ENCODE measurements at regions not wholly inside any gene's neighbourhood (a gene's known extent, or its start where the extent isn't known, plus 50 kb on each side); places are given as distances from the start of the nearest gene placed in this dataset.

DNA sequence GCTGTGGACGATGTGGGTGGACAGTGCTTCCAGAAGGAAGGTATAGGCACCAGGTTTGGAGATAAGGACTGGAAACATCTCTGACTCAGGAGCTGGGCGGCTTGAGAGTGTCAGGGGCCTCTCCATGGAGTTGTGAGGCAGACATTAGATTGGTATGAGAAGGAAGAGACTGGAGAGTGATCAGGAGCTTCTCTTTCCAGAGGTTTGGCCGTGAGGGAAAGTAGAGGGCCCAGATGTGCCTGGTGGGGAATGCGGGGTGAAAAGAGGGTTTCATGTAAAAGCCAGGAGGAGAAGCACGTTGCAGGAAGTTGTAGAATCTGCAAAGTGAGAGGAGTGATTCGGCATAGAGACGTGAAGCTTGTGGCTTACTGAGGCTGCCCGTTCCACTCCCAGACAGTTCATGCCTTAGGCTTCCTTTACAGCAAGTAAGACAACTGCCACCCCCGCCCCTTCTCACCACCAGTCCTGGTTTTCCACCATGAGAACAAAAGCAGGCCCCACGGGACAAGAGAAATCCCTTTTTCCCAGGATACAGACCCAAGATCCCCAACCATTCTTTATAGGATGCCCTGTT is 166.3 kb upstream of the HDAC4 start:
- no peak for TF ChIP-seq SETDB1 (IDR thresholded peaks at IDR 0.05; ENCODE audit: insufficient read length, low read length)
- TF ChIP-seq ZNF514 (tag by site-specific recombination; IDR thresholded peaks at IDR 0.05): no peak
- TF ChIP-seq, protein P1, sequence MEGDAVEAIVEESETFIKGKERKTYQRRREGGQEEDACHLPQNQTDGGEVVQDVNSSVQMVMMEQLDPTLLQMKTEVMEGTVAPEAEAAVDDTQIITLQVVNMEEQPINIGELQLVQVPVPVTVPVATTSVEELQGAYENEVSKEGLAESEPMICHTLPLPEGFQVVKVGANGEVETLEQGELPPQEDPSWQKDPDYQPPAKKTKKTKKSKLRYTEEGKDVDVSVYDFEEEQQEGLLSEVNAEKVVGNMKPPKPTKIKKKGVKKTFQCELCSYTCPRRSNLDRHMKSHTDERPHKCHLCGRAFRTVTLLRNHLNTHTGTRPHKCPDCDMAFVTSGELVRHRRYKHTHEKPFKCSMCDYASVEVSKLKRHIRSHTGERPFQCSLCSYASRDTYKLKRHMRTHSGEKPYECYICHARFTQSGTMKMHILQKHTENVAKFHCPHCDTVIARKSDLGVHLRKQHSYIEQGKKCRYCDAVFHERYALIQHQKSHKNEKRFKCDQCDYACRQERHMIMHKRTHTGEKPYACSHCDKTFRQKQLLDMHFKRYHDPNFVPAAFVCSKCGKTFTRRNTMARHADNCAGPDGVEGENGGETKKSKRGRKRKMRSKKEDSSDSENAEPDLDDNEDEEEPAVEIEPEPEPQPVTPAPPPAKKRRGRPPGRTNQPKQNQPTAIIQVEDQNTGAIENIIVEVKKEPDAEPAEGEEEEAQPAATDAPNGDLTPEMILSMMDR (tag by site-specific recombination; IDR thresholded peaks at IDR 0.05): no peak
- no peak for TF ChIP-seq TCF7L2 (IDR thresholded peaks at IDR 0.05; ENCODE audit: borderline replicate concordance, low read depth, low read length)
- no peak for TF ChIP-seq ZNF600 (tag by site-specific recombination; IDR thresholded peaks at IDR 0.05)
- no peak for TF ChIP-seq BCL11B (tag by site-specific recombination; IDR thresholded peaks at IDR 0.05; ENCODE audit: low read depth)
- no peak for TF ChIP-seq ZNF248 (tag by site-specific recombination; IDR thresholded peaks at IDR 0.05)
- TF ChIP-seq, protein P2, sequence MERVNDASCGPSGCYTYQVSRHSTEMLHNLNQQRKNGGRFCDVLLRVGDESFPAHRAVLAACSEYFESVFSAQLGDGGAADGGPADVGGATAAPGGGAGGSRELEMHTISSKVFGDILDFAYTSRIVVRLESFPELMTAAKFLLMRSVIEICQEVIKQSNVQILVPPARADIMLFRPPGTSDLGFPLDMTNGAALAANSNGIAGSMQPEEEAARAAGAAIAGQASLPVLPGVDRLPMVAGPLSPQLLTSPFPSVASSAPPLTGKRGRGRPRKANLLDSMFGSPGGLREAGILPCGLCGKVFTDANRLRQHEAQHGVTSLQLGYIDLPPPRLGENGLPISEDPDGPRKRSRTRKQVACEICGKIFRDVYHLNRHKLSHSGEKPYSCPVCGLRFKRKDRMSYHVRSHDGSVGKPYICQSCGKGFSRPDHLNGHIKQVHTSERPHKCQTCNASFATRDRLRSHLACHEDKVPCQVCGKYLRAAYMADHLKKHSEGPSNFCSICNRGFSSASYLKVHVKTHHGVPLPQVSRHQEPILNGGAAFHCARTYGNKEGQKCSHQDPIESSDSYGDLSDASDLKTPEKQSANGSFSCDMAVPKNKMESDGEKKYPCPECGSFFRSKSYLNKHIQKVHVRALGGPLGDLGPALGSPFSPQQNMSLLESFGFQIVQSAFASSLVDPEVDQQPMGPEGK (tag by site-specific recombination; IDR thresholded peaks at IDR 0.05): no peak
- no peak for TF ChIP-seq ZNF274 (IDR thresholded peaks at IDR 0.05; ENCODE audit: low read length)
- no peak for TF ChIP-seq ZNF274 (tag by site-specific recombination; IDR thresholded peaks at IDR 0.05; ENCODE audit: borderline replicate concordance)
- TF ChIP-seq SP7 (tag by site-specific recombination; IDR thresholded peaks at IDR 0.05): no peak

Data from HEK293 (cell line).